GM12878 (cell line): ENCODE measurements at regions not wholly inside any gene's neighbourhood (a gene's known extent, or its start where the extent isn't known, plus 50 kb on each side); places are given as distances from the start of the nearest gene placed in this dataset.

Experiments used
- CREM ChIP-seq: IDR thresholded peaks from 2 replicates; pipeline ENCODE4 v1.6.1; 2014; ENCODE audit warnings: antibody characterized with exemption, low read depth
- CTCF ChIP-seq, 3 experiments: IDR thresholded peaks in 2 of 3; conservative IDR thresholded peaks in 1 of 3; 2 replicates each; pipeline ENCODE4 v1.5.1; 2011; ENCODE audit warnings: low read depth in 3 of 3, low read length in 3 of 3, mild to moderate bottlenecking in 3 of 3, control low read depth in 2 of 3, moderate library complexity in 2 of 3, inconsistent platforms in 1 of 3, mixed read lengths in 1 of 3; ENCODE audit not compliant: control insufficient read depth in 2 of 3, insufficient read depth in 1 of 3; ENCODE audit errors: extremely low read depth in 1 of 3
- EZH2 ChIP-seq: IDR thresholded peaks from 2 replicates; pipeline ENCODE4 v1.6.1; 2012; ENCODE audit warnings: low read depth, mild to moderate bottlenecking, control low read depth, inconsistent platforms, low read length, borderline replicate concordance; ENCODE audit not compliant: control insufficient read depth
- HDAC2 ChIP-seq: fragments of 200-600 bp; sonication (generic); IDR thresholded peaks from 2 replicates; pipeline ENCODE4 v1.6.1; 2017
- NR2C1 ChIP-seq: fragments of 450-650 bp; IDR thresholded peaks from 2 replicates; pipeline ENCODE4 v1.6.1; 2017; ENCODE audit warnings: antibody characterized with exemption, mild to moderate bottlenecking, moderate library complexity
- PBX3 ChIP-seq: IDR thresholded peaks from 2 replicates; pipeline ENCODE4 v1.6.1; 2011; ENCODE audit warnings: mild to moderate bottlenecking, low read depth, low read length, moderate library complexity; ENCODE audit not compliant: insufficient replicate concordance
- POLR2A ChIP-seq: IDR thresholded peaks from 2 replicates; pipeline ENCODE4 v1.6.1; 2011; ENCODE audit warnings: low read depth, mild to moderate bottlenecking, low read length
- POLR2AphosphoS2 ChIP-seq: IDR thresholded peaks from 2 replicates; pipeline ENCODE4 v1.6.1; 2011; ENCODE audit warnings: low read depth, mild to moderate bottlenecking, low read length, improper control_type of control experiment, moderate library complexity
- POLR2AphosphoS5 ChIP-seq: IDR thresholded peaks from 2 replicates; pipeline ENCODE4 v1.6.1; 2011; ENCODE audit warnings: mild to moderate bottlenecking, low read length, inconsistent platforms
- RCOR1 ChIP-seq: conservative IDR thresholded peaks from 2 replicates; pipeline ENCODE4 v1.6.1; 2012; ENCODE audit warnings: low read depth, low read length, improper control_type of control experiment
- TAF1 ChIP-seq: IDR thresholded peaks from 2 replicates; pipeline ENCODE4 v1.6.1; 2011; ENCODE audit warnings: mild to moderate bottlenecking, low read depth, low read length, borderline replicate concordance
- TBL1XR1 ChIP-seq: IDR thresholded peaks from 2 replicates; pipeline ENCODE4 v1.6.1; 2012; ENCODE audit warnings: low read depth, low read length, improper control_type of control experiment
- ZNF274 ChIP-seq: IDR thresholded peaks from one replicate; pipeline ENCODE4 v1.8.0; 2011; ENCODE audit not compliant: insufficient read length, insufficient read depth
- TF ChIP-seq, protein P1 (sequence below): fragments of 450-650 bp; formaldehyde crosslinking; IDR thresholded peaks from 2 replicates; pipeline ENCODE4 v1.4.0; 2020; ENCODE audit warnings: mild to moderate bottlenecking, moderate library complexity

- TF ChIP-seq, protein P1, sequence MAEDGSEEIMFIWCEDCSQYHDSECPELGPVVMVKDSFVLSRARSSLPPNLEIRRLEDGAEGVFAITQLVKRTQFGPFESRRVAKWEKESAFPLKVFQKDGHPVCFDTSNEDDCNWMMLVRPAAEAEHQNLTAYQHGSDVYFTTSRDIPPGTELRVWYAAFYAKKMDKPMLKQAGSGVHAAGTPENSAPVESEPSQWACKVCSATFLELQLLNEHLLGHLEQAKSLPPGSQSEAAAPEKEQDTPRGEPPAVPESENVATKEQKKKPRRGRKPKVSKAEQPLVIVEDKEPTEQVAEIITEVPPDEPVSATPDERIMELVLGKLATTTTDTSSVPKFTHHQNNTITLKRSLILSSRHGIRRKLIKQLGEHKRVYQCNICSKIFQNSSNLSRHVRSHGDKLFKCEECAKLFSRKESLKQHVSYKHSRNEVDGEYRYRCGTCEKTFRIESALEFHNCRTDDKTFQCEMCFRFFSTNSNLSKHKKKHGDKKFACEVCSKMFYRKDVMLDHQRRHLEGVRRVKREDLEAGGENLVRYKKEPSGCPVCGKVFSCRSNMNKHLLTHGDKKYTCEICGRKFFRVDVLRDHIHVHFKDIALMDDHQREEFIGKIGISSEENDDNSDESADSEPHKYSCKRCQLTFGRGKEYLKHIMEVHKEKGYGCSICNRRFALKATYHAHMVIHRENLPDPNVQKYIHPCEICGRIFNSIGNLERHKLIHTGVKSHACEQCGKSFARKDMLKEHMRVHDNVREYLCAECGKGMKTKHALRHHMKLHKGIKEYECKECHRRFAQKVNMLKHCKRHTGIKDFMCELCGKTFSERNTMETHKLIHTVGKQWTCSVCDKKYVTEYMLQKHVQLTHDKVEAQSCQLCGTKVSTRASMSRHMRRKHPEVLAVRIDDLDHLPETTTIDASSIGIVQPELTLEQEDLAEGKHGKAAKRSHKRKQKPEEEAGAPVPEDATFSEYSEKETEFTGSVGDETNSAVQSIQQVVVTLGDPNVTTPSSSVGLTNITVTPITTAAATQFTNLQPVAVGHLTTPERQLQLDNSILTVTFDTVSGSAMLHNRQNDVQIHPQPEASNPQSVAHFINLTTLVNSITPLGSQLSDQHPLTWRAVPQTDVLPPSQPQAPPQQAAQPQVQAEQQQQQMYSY (CRISPR knock-in tag), result no peak
- no peak for TF ChIP-seq CTCF (IDR thresholded peaks at IDR 0.05 in 2 of 3, conservative IDR thresholded peaks at IDR 0.05 in 1 of 3; ENCODE audit: control insufficient read depth in 2 of 3, extremely low read depth in 1 of 3, insufficient read depth in 1 of 3, low read depth in 3 of 3, low read length in 3 of 3)
- no peak for TF ChIP-seq TBL1XR1
- TF ChIP-seq POLR2A, result no peak
- no peak for TF ChIP-seq POLR2AphosphoS2
- no peak for TF ChIP-seq ZNF274
- no peak for TF ChIP-seq HDAC2
- no peak for TF ChIP-seq PBX3
- no peak for TF ChIP-seq TAF1
- TF ChIP-seq EZH2, result no peak
- no peak for TF ChIP-seq NR2C1
- no peak for TF ChIP-seq CREM
- TF ChIP-seq RCOR1, result no peak
- TF ChIP-seq POLR2AphosphoS5, result no peak
Observed at GRCh38 chr3:3654916-3655315, 144.3 kb upstream of the LRRN1 start.
